ENCODE measurements at regions not wholly inside any gene's neighbourhood (a gene's known extent, or its start where the extent isn't known, plus 50 kb on each side); places are given as distances from the start of the nearest gene placed in this dataset.

DNA sequence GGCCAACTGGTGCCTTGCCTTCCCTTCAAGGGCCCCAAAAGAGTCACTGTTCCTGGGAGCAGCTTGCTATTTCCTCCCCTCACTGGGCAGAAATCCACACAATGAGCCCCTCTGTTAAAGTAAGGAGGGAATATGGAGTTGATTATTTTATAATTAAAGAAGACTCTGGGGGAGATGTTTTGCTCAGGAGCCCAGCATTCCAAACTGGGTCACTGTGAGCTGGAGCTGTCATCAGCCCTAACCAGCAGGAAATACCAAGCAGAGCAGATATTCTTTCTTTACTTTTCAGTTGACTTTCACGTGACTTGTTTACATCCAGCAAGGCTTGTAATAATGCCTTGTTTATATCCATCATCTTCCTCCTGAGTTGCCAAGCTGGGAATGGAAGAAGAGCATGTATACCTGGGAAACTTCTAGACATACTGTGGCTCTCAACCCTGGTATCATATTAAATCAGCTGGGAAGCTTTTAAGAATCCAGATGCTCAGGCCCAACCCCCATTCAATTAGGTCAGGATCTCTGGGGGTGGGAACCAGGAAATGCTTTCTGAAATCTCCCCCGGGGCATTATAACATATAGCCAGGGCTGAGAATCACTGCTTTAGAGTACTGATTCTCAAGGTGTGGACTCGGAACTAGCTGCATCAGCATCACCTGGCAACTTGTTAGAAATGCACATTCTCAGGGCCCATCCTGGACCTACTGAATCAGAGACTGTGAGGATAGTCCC is 175.6 kb upstream of the MYLIP start:
- TF ChIP-seq, protein P1, sequence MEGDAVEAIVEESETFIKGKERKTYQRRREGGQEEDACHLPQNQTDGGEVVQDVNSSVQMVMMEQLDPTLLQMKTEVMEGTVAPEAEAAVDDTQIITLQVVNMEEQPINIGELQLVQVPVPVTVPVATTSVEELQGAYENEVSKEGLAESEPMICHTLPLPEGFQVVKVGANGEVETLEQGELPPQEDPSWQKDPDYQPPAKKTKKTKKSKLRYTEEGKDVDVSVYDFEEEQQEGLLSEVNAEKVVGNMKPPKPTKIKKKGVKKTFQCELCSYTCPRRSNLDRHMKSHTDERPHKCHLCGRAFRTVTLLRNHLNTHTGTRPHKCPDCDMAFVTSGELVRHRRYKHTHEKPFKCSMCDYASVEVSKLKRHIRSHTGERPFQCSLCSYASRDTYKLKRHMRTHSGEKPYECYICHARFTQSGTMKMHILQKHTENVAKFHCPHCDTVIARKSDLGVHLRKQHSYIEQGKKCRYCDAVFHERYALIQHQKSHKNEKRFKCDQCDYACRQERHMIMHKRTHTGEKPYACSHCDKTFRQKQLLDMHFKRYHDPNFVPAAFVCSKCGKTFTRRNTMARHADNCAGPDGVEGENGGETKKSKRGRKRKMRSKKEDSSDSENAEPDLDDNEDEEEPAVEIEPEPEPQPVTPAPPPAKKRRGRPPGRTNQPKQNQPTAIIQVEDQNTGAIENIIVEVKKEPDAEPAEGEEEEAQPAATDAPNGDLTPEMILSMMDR (IDR thresholded peaks at IDR 0.05): no peak
- TF ChIP-seq POLR2AphosphoS5 (IDR thresholded peaks at IDR 0.05) (no peak), POLR2A (IDR thresholded peaks at IDR 0.05) (no peak)

Data from prostate gland (tissue), 2 donors.